ENCODE measurements at regions not wholly inside any gene's neighbourhood (a gene's known extent, or its start where the extent isn't known, plus 50 kb on each side); places are given as distances from the start of the nearest gene placed in this dataset.

DNA sequence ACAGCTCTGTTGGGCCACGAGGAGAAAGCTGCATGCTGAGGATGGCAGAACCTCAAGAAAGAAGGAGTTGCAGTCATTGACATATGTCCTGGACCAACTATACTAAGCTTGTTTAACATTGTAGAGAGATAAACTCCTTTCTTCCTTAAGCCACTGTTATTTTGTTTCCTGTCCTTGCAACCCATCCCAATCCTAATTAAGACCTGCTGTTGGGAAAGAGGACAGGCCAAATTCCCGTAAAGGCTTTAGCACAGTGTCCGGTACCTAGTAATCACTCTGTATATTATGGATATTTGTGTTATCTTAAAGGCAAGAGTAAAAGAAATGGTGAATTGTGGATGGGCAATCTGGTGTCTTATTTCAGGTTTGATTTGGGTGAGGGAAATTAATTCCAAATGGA, 53.5 kb upstream of the WSCD2 start:
- TF ChIP-seq POLR2A (IDR thresholded peaks at IDR 0.05): no peak
- TF ChIP-seq CTCF (IDR thresholded peaks at IDR 0.05): no peak

Data from Peyer's patch (tissue), 4 donors.